BLaER1 treated with 17β-estradiol and CSF1 and Interleukin-3, amounts not matched to agents 10 nM and 100 nM (cell line): ENCODE measurements at regions not wholly inside any gene's neighbourhood (a gene's known extent, or its start where the extent isn't known, plus 50 kb on each side); places are given as distances from the start of the nearest gene placed in this dataset.

Experiments used
- H3K27ac ChIP-seq, 11 experiments: shearing (Covaris generic); formaldehyde crosslinking; 2 replicates each; pipeline ENCODE4 v1.8.1; 2022
- H3K27me3 ChIP-seq, 11 experiments: shearing (Covaris generic); formaldehyde crosslinking; 2 replicates each; pipeline ENCODE4 v1.8.1; 2022
- H3K36me3 ChIP-seq, 11 experiments: shearing (Covaris generic); formaldehyde crosslinking; 2 replicates each; pipeline ENCODE4 v1.8.1; 2022
- H3K4me1 ChIP-seq, 10 experiments: shearing (Covaris generic); formaldehyde crosslinking; 2 replicates each; pipeline ENCODE4 v1.8.1; 2022
- H3K4me2 ChIP-seq, 11 experiments: shearing (Covaris generic); formaldehyde crosslinking; 2 replicates each; pipeline ENCODE4 v1.8.1; 2022
- H3K4me3 ChIP-seq, 10 experiments: shearing (Covaris generic); formaldehyde crosslinking; 2 replicates each; pipeline ENCODE4 v1.8.1; 2022
- H3K9ac ChIP-seq, 11 experiments: shearing (Covaris generic); formaldehyde crosslinking; 2 replicates each; pipeline ENCODE4 v1.8.1; 2022
- H3K9me3 ChIP-seq, 11 experiments: shearing (Covaris generic); formaldehyde crosslinking; replicated peaks in 1 of 11; 2 replicates each; pipeline ENCODE4 v1.8.1; 2022
- H4K20me1 ChIP-seq, 11 experiments: shearing (Covaris generic); formaldehyde crosslinking; 2 replicates each; pipeline ENCODE4 v1.8.1; 2022
- Cebpa-rat ChIP-seq, 11 experiments: shearing (Covaris generic); IDR thresholded peaks; 2 replicates each; pipeline ENCODE4 v1.8.1; 2022

DNA sequence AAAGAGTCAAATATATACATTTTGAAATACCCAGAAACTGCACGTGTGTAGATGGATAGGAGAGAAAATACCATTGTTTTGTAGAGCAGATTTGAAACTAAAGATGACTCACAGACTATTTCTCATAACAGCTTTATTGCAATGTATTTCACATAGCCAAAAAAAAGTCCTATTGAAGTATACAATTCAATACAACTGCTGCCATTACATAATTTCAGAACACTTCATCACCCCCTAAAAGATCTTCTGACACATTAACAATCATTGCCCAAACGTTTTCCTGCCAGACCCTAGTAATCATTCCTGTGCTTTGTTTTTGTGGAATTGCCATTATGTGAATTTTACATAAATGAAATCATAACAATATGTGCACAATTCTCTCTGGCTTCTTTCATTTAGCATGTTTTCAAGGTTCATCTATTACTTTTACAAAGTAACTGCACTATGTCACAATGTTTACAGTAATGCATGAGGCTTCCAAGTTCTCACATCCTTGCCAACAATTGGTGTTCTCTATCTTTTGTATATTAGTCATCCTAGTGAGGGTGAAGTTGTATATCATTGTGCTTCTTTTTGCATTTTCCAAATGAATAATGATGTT lies 378.6 kb upstream of the CWC22 start:
- Histone ChIP-seq H4K20me1 (no peaks in the 10 kb centered on the region), H3K27me3 (no peaks in the 10 kb centered on the region), H3K4me2 (no peak overlapping the region), H3K4me1 (no peaks in the 10 kb centered on the region), H3K4me3 (no peak overlapping the region), H3K9ac (no peak overlapping the region), H3K27ac (no peak overlapping the region), H3K9me3 (peaks cover 0 to 4% (median 0%) of the 10 kb centered on the region in 11 experiments; a peak in 1 of 22 replicates), H3K36me3 (no peaks in the 10 kb centered on the region)
- TF ChIP-seq Cebpa-rat (IDR thresholded peaks at IDR 0.05), result no peak

DNA sequence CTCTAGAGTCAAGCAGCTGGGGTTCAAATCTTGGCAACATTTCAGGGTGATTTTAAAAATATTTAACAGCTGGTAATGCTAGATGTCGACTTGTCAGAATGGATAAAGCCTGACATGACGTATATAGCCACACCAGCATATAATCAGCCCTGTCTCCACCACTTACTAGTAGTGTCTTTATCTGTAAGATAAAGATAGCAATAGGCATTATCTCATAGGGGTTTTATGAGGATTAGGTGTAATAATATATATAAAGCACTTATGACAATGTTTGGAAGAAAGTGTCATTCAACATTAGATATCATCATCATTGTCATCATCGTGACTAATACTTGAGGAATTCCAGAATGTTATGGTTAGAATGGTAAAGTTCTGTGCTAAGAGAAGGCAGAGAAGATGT lies 369.0 kb upstream of the CWC22 start:
- Histone ChIP-seq H3K9ac (no peak overlapping the region), H3K4me2 (no peak overlapping the region), H3K36me3 (no peaks in the 10 kb centered on the region), H3K9me3 (peaks cover 0 to 17% (median 0%) of the 10 kb centered on the region in 11 experiments; a peak in 2 of 22 replicates), H3K27ac (no peak overlapping the region), H3K4me1 (no peaks in the 10 kb centered on the region), H4K20me1 (no peaks in the 10 kb centered on the region), H3K27me3 (no peaks in the 10 kb centered on the region), H3K4me3 (no peak overlapping the region)
- no peak for TF ChIP-seq Cebpa-rat (IDR thresholded peaks at IDR 0.05)

DNA sequence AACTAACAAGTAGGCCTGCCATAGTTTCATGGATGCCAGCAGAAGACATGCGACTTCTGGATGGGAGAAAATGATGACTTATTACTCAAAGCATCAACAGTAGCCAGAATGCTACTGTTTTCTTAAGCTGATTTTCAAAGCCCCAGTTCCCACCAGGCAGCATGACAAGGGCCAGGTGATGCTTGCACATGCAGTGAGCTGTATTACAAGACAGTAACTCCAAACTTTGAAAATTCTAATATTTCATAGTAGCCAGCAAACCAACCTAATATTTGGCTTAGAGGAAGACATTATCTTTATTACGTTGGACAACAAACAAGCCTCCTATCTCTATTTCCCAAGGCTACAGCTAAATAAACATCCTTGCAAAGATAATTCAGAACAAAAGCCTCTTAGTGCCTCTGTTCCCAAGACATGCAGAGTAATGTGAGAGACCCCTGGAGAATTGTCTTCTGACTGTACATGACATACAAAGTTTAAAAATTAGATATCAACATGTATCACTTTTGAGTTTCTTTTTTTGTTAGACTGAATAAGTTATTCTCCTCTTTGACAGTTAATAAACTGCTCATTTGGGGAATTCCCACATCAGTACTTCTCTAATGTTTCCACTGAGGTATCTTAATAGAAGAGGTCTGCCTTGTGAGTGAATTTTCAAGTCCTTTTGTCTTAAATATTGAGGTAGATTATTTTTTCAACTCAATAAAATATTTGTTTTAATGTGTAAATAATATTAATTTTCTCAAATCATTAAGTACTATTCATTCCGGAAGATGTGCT lies 367.6 kb upstream of the CWC22 start:
- no peak overlapping the region for H3K4me2 ChIP-seq
- no peak for TF ChIP-seq Cebpa-rat (IDR thresholded peaks at IDR 0.05)

DNA sequence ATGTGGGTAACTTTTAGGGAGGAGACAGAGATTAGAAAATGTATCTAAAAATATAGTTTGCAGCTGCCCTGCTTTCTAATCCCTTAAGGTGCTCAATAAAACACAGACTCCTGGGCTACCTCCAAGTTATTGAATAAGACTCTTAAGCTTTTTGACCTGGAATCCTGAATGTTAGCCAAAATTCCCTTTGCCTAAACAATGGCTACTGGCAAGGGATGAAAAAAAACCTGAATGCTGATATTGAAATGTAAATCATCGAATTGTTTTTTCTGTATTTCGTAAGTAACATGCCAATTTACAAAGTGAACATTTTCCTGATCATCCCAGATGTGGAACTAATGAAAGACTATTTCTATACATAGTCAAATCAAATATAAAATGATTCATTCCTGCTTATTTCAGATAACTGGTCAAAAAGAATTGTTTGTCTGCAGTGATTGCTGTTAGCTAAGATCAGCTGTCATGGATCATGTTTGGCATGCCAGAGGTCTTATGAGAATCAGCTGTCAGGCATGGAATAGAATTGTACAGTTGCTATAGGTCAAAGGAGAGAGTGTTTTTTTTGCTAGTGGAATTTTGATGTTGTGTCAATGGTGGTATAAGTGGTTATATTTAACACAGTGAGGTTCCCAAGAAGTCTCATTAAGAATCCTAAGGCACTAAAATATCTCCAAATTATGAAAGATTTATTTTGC lies 363.6 kb upstream of the CWC22 start:
- no peak for TF ChIP-seq Cebpa-rat (IDR thresholded peaks at IDR 0.05)
- Histone ChIP-seq H3K36me3 (no peaks in the 10 kb centered on the region), H3K9me3 (no peaks in the 10 kb centered on the region), H3K27me3 (no peaks in the 10 kb centered on the region), H3K9ac (no peak overlapping the region), H3K4me1 (no peaks in the 10 kb centered on the region), H3K4me2 (no peak overlapping the region), H3K4me3 (no peak overlapping the region), H3K27ac (no peak overlapping the region), H4K20me1 (no peaks in the 10 kb centered on the region)

More for the DNA sequence above, 367.6 kb upstream of the CWC22 start:
- H3K9ac ChIP-seq, result no peak overlapping the region
- no peak overlapping the region for H3K4me3 ChIP-seq
- no peaks in the 10 kb centered on the region for H3K27me3 ChIP-seq
- H3K36me3 ChIP-seq, result no peaks in the 10 kb centered on the region
- H3K9me3 ChIP-seq, result 0 out of 22 replicates have a peak, but pooled peaks cover 0 to 5% (median 0%) of the 10 kb centered on the region in 11 experiments
- no peaks in the 10 kb centered on the region for H4K20me1 ChIP-seq
- H3K27ac ChIP-seq, result no peak overlapping the region
- H3K4me1 ChIP-seq, result no peaks in the 10 kb centered on the region

DNA sequence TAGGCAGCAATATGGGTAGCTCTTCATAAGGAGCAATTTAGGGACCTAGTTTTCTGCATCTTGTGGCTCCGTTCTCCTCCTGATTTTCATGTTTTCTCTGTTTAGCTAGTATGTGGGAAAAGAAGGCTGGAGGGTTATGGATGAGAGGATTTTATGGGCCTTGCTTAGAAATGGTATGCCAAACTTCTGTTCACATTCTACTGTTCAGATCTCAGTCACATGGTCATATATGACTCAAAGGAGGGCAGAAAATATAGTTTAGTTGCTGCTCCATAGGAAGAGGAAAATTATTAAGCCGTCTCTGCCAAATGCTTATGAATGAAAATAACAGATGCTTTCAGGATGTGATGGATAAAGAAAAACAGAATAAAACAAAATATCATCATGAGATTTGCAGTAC lies 361.8 kb upstream of the CWC22 start:
- Histone ChIP-seq H3K4me3 (no peak overlapping the region), H3K27me3 (no peaks in the 10 kb centered on the region), H3K36me3 (no peaks in the 10 kb centered on the region), H3K27ac (no peak overlapping the region), H3K4me2 (no peak overlapping the region), H4K20me1 (no peaks in the 10 kb centered on the region), H3K9me3 (no peaks in the 10 kb centered on the region), H3K4me1 (no peaks in the 10 kb centered on the region), H3K9ac (no peak overlapping the region)
- no peak for TF ChIP-seq Cebpa-rat (IDR thresholded peaks at IDR 0.05)

DNA sequence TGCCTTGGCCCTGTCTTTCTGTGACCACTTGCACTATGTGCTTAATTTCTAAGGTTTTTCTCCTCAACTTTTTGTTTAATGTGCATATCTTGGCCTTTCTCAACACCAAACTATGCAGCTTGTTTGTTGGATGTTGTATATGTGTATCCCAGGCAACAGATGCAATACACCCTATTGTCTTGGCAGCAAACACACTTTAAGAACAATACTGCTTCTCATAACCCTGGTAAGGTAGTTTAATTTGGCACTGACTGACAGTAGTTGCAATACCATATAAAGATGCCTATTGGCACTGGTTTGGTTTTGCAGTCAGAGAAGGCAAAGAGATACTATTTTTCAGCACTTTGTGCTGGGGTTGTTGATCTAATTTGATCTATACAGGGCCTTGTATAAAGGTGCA lies 360.7 kb upstream of the CWC22 start:
- no peaks in the 10 kb centered on the region for H3K9me3 ChIP-seq
- H3K9ac ChIP-seq, result no peak overlapping the region
- no peaks in the 10 kb centered on the region for H4K20me1 ChIP-seq
- no peaks in the 10 kb centered on the region for H3K27me3 ChIP-seq
- H3K4me1 ChIP-seq, result no peaks in the 10 kb centered on the region
- H3K36me3 ChIP-seq, result no peaks in the 10 kb centered on the region
- no peak overlapping the region for H3K27ac ChIP-seq
- no peak overlapping the region for H3K4me2 ChIP-seq
- no peak overlapping the region for H3K4me3 ChIP-seq
- TF ChIP-seq Cebpa-rat (IDR thresholded peaks at IDR 0.05), result no peak

DNA sequence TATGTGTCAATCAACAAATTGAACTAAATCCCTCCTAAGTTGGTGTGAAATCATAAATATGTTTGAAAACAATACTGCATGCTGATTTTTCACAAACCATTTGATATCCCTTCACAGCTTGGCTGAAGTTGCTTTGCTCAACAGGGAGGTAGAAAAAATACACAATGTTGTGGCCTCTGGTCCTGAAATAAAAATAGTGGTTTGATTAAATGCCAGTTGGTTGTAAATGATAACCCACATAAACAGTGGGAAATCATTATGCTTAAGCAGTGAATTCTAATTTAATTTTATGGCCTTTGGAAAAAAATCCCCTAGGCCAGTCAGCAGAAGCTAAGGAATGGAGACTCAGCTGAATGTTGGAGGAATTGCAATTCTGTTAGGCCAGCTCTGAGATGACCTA lies 359.4 kb upstream of the CWC22 start:
- TF ChIP-seq Cebpa-rat (IDR thresholded peaks at IDR 0.05), result no peak
- no peak overlapping the region for H3K27ac ChIP-seq
- H3K27me3 ChIP-seq, result no peaks in the 10 kb centered on the region

DNA sequence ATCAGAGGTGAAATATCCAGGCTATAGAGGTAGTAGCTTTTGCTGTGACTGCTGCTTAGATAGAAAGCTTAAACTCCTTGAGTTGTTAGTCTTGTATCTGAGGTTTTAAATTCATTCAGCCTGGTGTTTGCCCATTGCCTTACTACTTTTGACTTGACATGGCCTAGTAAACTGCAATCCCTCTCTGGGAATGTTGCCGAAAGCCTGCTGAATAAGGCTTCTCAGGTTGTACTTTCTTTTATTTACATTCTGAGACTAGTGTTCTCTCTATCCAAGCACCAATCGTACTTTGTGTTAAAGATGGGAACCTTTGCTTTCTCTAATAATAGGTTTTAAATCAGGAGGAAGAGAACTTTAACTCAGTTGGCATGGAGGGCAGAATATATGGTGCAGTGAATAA lies 357.6 kb upstream of the CWC22 start:
- no peak overlapping the region for H3K27ac ChIP-seq
- H3K9me3 ChIP-seq, result no peaks in the 10 kb centered on the region
- no peak for TF ChIP-seq Cebpa-rat (IDR thresholded peaks at IDR 0.05)
- no peaks in the 10 kb centered on the region for H3K27me3 ChIP-seq
- H3K4me1 ChIP-seq, result no peaks in the 10 kb centered on the region
- no peak overlapping the region for H3K9ac ChIP-seq
- H3K36me3 ChIP-seq, result no peaks in the 10 kb centered on the region
- no peak overlapping the region for H3K4me3 ChIP-seq
- no peaks in the 10 kb centered on the region for H4K20me1 ChIP-seq
- H3K4me2 ChIP-seq, result no peak overlapping the region

More for the DNA sequence above, 359.4 kb upstream of the CWC22 start:
- Histone ChIP-seq H3K4me1 (no peaks in the 10 kb centered on the region), H3K4me3 (no peak overlapping the region), H3K9ac (no peak overlapping the region), H3K9me3 (no peaks in the 10 kb centered on the region), H4K20me1 (no peaks in the 10 kb centered on the region), H3K4me2 (no peak overlapping the region), H3K36me3 (no peaks in the 10 kb centered on the region)

DNA sequence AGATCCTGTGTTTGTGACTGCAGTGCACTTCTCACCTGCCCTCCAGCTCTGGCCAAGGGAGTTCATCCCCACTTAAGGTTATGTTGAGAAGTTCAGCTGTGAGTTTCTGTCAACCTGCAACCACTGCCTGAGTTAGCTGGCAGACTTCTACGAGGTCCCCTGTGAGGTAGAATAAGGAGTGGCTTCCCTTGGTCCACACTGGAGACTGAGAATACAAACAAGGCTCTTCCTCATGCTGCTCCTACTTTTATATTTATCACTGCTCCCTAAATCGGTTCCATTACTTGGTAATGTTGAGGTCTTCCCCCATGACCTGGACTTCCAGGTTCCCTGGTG lies 353.2 kb upstream of the CWC22 start:
- no peak overlapping the region for H3K4me3 ChIP-seq
- no peaks in the 10 kb centered on the region for H4K20me1 ChIP-seq
- H3K27ac ChIP-seq, result no peak overlapping the region
- no peak overlapping the region for H3K4me2 ChIP-seq
- no peaks in the 10 kb centered on the region for H3K36me3 ChIP-seq
- H3K4me1 ChIP-seq, result no peaks in the 10 kb centered on the region
- no peak overlapping the region for H3K9ac ChIP-seq
- no peaks in the 10 kb centered on the region for H3K9me3 ChIP-seq
- no peak for TF ChIP-seq Cebpa-rat (IDR thresholded peaks at IDR 0.05)
- no peaks in the 10 kb centered on the region for H3K27me3 ChIP-seq
